WTC11 (cell line): ENCODE measurements at regions not wholly inside any gene's neighbourhood (a gene's known extent, or its start where the extent isn't known, plus 50 kb on each side); places are given as distances from the start of the nearest gene placed in this dataset.

Source experiments
- ATF1 ChIP-seq: sonication (generic); formaldehyde crosslinking; IDR thresholded peaks from 2 replicates; pipeline ENCODE4 v1.8.1; 2023; ENCODE audit warnings: mild to moderate bottlenecking, moderate library complexity, missing genetic modification reagents
- CTCF ChIP-seq: fragments of 200-600 bp; IDR thresholded peaks from 2 replicates; pipeline ENCODE4 v1.8.0; 2022; ENCODE audit warnings: antibody characterized with exemption
- ESRRA ChIP-seq: sonication (generic); formaldehyde crosslinking; IDR thresholded peaks from 2 replicates; pipeline ENCODE4 v1.8.1; 2022; ENCODE audit warnings: mild to moderate bottlenecking, missing genetic modification reagents, borderline replicate concordance
- FOXK1 ChIP-seq: sonication (generic); formaldehyde crosslinking; IDR thresholded peaks from 2 replicates; pipeline ENCODE4 v1.8.0; 2022; ENCODE audit warnings: mild to moderate bottlenecking, moderate library complexity, missing genetic modification reagents
- FOXP4 ChIP-seq: sonication (generic); formaldehyde crosslinking; IDR thresholded peaks from 2 replicates; pipeline ENCODE4 v1.8.0; 2022; ENCODE audit warnings: mild to moderate bottlenecking, missing genetic modification reagents
- MAX ChIP-seq: sonication (generic); formaldehyde crosslinking; IDR thresholded peaks from 2 replicates; pipeline ENCODE4 v1.8.0; 2022; ENCODE audit warnings: mild to moderate bottlenecking, missing genetic modification reagents
- SMAD4 ChIP-seq: sonication (generic); formaldehyde crosslinking; IDR thresholded peaks from 2 replicates; pipeline ENCODE4 v1.8.0; 2022; ENCODE audit warnings: mild to moderate bottlenecking, missing genetic modification reagents
- ZBTB43 ChIP-seq: sonication (generic); formaldehyde crosslinking; IDR thresholded peaks from 2 replicates; pipeline ENCODE4 v1.8.1; 2023; ENCODE audit warnings: mild to moderate bottlenecking, missing genetic modification reagents
- ZNF425 ChIP-seq: fragments of 250-450 bp; sonication (Bioruptor Pico); conservative IDR thresholded peaks from 2 replicates; pipeline ENCODE4 v1.9.0; 2021; ENCODE audit warnings: mild to moderate bottlenecking

- no peak for TF ChIP-seq FOXK1 (CRISPR knock-in tag)
- TF ChIP-seq ZNF425 (CRISPR knock-in tag): no peak
- no peak for TF ChIP-seq CTCF
- no peak for TF ChIP-seq ESRRA (CRISPR knock-in tag)
- no peak for TF ChIP-seq MAX (CRISPR knock-in tag)
- TF ChIP-seq ZBTB43 (CRISPR knock-in tag): no peak
- TF ChIP-seq SMAD4: no peak
- TF ChIP-seq FOXP4 (CRISPR knock-in tag): no peak
- no peak for TF ChIP-seq ATF1
Observed at GRCh38 chr2:18063826-18064470, 185.5 kb downstream of the KCNS3 start.
